AG04449 (cell line): ENCODE measurements at regions not wholly inside any gene's neighbourhood (a gene's known extent, or its start where the extent isn't known, plus 50 kb on each side); places are given as distances from the start of the nearest gene placed in this dataset.

Experiments used
- CTCF ChIA-PET: fragments of 350-600 bp; formaldehyde crosslinking; extraction: SDS; loops from one replicate; lab custom pipeline; 2021; ENCODE audit warnings: antibody characterized with exemption; lab: Yijun Ruan, JAX
- POLR2A ChIA-PET: fragments of 400-600, 350-600 bp; formaldehyde crosslinking; extraction: SDS; loops from one replicate; lab custom pipeline; 2020; ENCODE audit warnings: antibody characterized with exemption, inconsistent platforms; lab: Yijun Ruan, JAX
- DNase-seq: peaks from one replicate; pipeline ENCODE4 v3.0.0-alpha.2; 2010; ENCODE audit warnings: low read depth, low spot score
- H3K4me3 ChIP-seq: 2 replicates; pipeline ENCODE4 v1.5.1; 2011; ENCODE audit warnings: low read depth, mild to moderate bottlenecking, control low read depth, low read length
- CTCF ChIP-seq: IDR thresholded peaks from one replicate; pipeline ENCODE4 v1.5.1; 2011; ENCODE audit warnings: mild to moderate bottlenecking, moderate library complexity, low read length, control low read depth, inconsistent platforms; ENCODE audit not compliant: insufficient read depth; ENCODE audit errors: missing control alignments

DNA sequence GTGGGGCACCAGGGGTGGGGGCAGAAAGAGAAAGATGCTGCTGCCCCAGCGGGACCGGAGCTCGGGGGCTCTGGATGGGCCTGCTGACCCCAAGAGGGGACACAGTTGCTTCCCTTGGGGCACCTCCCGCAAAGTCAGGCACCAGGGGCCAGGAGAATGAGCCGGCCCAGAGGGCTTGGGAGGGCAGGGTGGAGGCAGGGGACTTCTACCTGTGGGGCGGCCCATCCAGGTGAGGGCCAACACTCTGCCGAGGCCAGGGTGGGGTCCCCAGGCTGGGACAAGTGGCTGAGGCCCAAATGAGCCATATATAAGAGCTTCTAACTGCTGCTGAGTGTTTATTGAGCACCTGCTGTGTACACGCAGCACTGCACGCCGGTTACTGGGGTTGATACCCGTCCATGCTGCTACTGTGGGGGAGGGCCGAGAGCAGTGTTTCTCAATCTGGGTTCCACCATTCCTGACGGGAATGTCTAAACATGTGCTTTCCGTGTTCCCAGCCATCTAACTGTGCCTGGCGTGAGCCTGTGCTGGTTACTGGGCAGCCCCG is 211.7 kb upstream of the GSE1 start:
- ChIA-PET CTCF (interaction anchor here (0.8 to 3.6 kb wide), 4 partner anchors 11 to 208 kb away, joined by 3 to 24 read pairs (median 6); no protein-coding TSS in a partner anchor), POLR2A (interaction anchor here (0.6 kb wide), 1 partner anchor 174 kb away, joined by 3 read pairs; no protein-coding TSS in a partner anchor)
- H3K4me3 ChIP-seq, result no peak overlapping the region
- TF ChIP-seq CTCF, result no peak
- DNase-seq, result no peak

DNA sequence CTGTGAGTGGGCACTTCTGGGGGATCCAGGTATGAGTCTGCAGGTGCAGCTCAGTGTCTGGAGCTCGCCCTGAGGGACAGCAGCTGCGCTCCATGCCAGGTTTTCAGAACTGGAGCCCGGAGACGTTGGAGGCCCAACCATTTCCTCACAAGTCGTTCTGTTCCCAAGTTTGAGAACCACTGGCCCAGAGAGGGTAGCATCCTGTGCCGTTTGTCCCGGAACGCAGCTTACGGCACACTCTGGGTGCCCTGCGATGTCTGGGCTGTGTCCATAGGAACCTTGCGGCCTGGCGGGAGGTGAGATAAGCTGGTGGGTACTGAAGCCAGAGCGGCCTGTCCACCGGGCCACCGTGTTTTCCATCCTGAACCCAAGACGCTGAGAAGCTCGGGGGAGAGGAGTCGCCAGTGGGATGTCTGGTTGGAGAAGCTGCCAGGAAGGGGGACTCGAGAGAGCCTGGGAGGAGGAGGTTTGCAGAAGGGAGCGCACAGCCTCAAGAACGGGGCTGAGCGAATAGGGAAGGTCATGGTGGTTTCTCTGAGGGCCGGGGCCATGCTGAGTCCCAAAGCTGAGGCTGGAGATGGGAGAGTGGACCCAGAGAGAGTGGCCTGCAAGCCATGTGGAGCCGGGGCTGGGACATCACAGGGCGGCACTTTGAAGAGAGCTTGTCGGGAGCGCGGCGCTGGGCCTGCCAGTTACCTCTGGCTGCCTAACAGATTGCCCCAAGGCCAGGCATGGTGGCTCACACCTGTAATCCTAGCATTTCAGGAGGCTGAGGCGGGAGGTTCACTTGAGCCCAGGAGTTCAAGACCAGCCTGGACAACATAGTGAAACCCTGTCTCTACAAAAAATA is 211.0 kb upstream of the GSE1 start:
- H3K4me3 ChIP-seq, result no peak overlapping the region
- no peak for TF ChIP-seq CTCF
- no peak for DNase-seq
- ChIA-PET CTCF (interaction anchor here (0.9 to 3.6 kb wide), 9 partner anchors 11 to 208 kb away, joined by 3 to 24 read pairs (median 5); no protein-coding TSS in a partner anchor), POLR2A (interaction anchor here (0.6 kb wide), 1 partner anchor 173 kb away, joined by 3 read pairs; no protein-coding TSS in a partner anchor)

DNA sequence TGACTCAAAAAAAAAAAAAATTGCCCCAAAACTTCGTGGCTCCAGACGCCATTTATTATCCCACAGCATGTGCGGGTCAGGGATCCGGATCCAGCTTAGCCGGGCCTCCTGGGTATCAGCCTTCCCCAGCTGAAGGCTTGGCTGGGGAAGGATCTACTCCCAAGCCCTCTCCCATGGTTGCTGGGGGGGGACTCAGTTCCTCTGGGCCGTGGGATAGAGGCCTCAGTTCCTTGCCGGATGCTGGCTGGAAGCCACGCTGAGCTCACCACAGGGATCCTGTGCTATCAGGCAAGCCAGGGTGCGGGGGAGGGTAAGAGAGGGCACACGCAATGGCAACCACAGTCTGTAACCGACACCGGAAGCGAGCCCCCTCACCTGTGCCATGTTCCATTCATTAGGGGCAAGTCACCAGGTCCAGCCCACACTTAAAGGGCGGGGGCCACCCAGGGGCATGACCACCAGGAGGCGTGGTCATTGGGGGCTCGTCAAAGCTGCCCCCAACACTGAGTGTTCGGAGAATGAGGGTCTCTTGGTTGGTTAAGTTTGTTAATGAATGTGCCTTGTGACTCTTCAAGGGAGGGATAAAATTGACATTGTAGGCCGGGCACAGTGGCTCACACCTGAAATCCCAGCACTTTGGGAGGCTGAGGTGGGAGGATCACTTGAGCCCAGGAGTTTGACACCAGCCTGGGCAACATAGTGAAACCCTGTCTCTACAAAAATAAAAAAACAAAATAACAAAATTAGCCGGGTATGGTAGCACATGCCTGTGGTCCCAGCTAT is 210.0 kb upstream of the GSE1 start:
- H3K4me3 ChIP-seq, result no peak overlapping the region
- DNase-seq, result no peak
- ChIA-PET CTCF (interaction anchor here (0.9 to 3.6 kb wide), 10 partner anchors 10 to 151 kb away, joined by 3 to 24 read pairs (median 4); no protein-coding TSS in a partner anchor), POLR2A (interaction anchor here (1.2 kb wide), 1 partner anchor 12 kb away, joined by 3 read pairs; no protein-coding TSS in a partner anchor)
- TF ChIP-seq CTCF, result no peak

DNA sequence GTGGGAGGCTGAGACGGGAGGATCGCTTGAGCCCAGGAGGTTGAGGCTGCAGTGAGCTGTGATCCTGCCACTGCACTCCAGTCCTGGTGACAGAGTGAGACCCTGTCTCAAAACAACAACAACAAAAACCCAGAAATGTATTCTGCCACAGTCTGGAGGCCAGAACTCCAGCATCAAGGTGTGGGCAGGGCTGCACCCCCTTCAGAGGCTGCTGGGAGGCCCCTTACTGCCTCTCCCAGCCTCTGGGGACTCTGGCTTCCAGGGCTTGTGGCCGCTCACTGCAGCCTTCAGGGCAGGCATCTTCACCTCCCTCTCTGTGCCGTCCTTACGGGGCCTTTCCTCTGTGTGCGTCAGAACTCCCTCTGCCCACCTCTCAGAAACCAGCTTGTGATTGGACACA is 209.4 kb upstream of the GSE1 start:
- POLR2A ChIA-PET, result interaction anchor here (1.2 kb wide), 1 partner anchor 13 kb away, joined by 3 read pairs; no protein-coding TSS in a partner anchor
- DNase-seq, result no peak
- no peak overlapping the region for H3K4me3 ChIP-seq
- CTCF ChIA-PET, result interaction anchor here (1.0 to 3.6 kb wide), 6 partner anchors 10 to 147 kb away, joined by 3 to 24 read pairs (median 6); no protein-coding TSS in a partner anchor
- TF ChIP-seq CTCF, result no peak

DNA sequence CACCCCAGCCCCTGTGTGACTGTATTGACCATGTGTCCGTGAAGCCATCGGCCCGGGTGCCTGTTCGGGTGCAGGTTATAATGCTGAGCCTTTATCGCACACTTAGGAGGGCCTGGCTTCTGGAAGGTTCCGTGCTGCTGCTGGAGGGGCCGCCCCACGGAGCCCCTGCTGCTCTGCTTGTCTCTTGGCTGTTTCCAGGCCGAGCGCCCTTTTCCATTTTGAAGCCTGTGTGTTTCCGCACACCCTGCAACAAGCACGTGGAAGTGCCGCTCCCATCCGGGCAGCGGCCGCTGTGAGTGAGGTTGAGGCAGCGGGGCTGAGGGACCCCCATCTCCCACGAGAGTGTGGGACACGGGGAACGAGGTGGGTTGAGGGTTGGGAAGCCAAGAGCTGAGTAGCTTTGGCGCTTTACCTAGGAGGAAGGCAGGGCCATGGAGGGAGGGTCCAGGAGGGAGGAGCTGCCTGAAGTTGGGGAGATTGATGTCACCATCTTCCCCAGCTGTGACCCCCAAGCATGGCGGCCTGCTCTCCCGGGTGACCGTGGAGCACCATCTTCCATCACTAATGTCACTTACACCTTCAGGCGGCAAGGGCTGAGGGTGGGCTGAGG is 200.1 kb upstream of the GSE1 start:
- H3K4me3 ChIP-seq, result no peak overlapping the region
- TF ChIP-seq CTCF, result no peak
- ChIA-PET CTCF (interaction anchor here (1.9 kb wide), 1 partner anchor 10 kb away, joined by 8 read pairs; no protein-coding TSS in a partner anchor), POLR2A (no interaction called here)
- DNase-seq, result no peak
